Endothelial cell of umbilical vein (primary cell): ENCODE measurements at regions not wholly inside any gene's neighbourhood (a gene's known extent, or its start where the extent isn't known, plus 50 kb on each side); places are given as distances from the start of the nearest gene placed in this dataset.

Experiments used
- BruUV-seq: library from RNA; stranded (reverse); fragments of 400-500 nt; replicated peaks from 2 replicates; lab custom pipeline; 2021; lab: Mats Ljungman, UMichigan
- CTCF ChIA-PET: fragments of 300-600, 350-600 bp; sonication (Branson Sonifier 250); formaldehyde crosslinking; loops from one replicate; lab custom pipeline; 2021; ENCODE audit warnings: antibody characterized with exemption, inconsistent platforms; lab: Charles Lee
- POLR2A ChIA-PET: fragments of 300-600, 350-600 bp; sonication (Branson Sonifier 250); formaldehyde crosslinking; loops from one replicate; lab custom pipeline; 2021; ENCODE audit warnings: antibody characterized with exemption, inconsistent platforms; lab: Charles Lee
- DNase-seq: peaks from one replicate; pipeline ENCODE4 v3.0.0-alpha.2; 2011; ENCODE audit warnings: low read depth, low spot score
- FAIRE-seq: peaks from 2 replicates; lab custom pipeline; 2011; peaks lifted over from hg19 to GRCh38; lab: Jason Lieb, UNC
- H2AFZ ChIP-seq: 2 replicates; pipeline ENCODE4 v1.6.0; 2012; ENCODE audit warnings: low read depth, low read length, control low read depth, inconsistent platforms
- H3K27ac ChIP-seq: 2 replicates; pipeline ENCODE4 v1.5.1; 2011; ENCODE audit warnings: low read depth, mild to moderate bottlenecking, control low read depth, low read length, moderate library complexity; ENCODE audit not compliant: insufficient read depth
- H3K27me3 ChIP-seq, 2 experiments: 2 replicates each; pipeline versions ENCODE4 v1.6.0 to v1.6.1; 2011; ENCODE audit warnings: low read length in 2 of 2, mixed read lengths in 1 of 2; ENCODE audit not compliant: control insufficient read depth in 2 of 2, insufficient read depth in 2 of 2
- H3K36me3 ChIP-seq, 2 experiments: 2 replicates in 1 of 2; 3 replicates in 1 of 2; pipeline ENCODE4 v1.5.1; 2011; ENCODE audit warnings: low read length in 2 of 2, mild to moderate bottlenecking in 1 of 2, moderate library complexity in 1 of 2; ENCODE audit not compliant: control insufficient read depth in 2 of 2, insufficient read depth in 2 of 2; ENCODE audit errors: extremely low read depth in 1 of 2
- H3K4me1 ChIP-seq: 3 replicates; pipeline ENCODE4 v1.5.1; 2011; ENCODE audit warnings: mild to moderate bottlenecking, low read length; ENCODE audit not compliant: control insufficient read depth, insufficient read depth; ENCODE audit errors: extremely low read depth
- H3K4me2 ChIP-seq: 2 replicates; pipeline ENCODE4 v1.6.1; 2011; ENCODE audit warnings: low read length, control low read depth, mixed read lengths; ENCODE audit not compliant: insufficient read depth
- H3K4me3 ChIP-seq, 3 experiments: fragments of 200-600 bp in 1 of 3; sonication (generic), shearing (Covaris generic) in 1 of 3; replicated peaks in 1 of 3; 2 replicates each; pipeline ENCODE4 v1.5.1; 2011 to 2016; ENCODE audit warnings: control low read depth in 3 of 3, low read length in 3 of 3, mild to moderate bottlenecking in 2 of 3, inconsistent platforms in 1 of 3, low read depth in 1 of 3, moderate library complexity in 1 of 3; ENCODE audit not compliant: insufficient read depth in 1 of 3
- H3K79me2 ChIP-seq: 2 replicates; pipeline ENCODE4 v1.6.0; 2012; ENCODE audit warnings: low read length, inconsistent platforms; ENCODE audit not compliant: control insufficient read depth, insufficient read depth
- H3K9ac ChIP-seq: replicated peaks from 2 replicates; pipeline ENCODE3; 2011; ENCODE audit warnings: low read length, control low read depth; ENCODE audit not compliant: insufficient read depth; ENCODE audit errors: extremely low read depth
- H3K9me1 ChIP-seq: replicated peaks from 3 replicates; pipeline ENCODE4 v1.6.0; 2011; ENCODE audit warnings: mild to moderate bottlenecking, low read length; ENCODE audit not compliant: control insufficient read depth, insufficient read depth; ENCODE audit errors: extremely low read depth
- H3K9me3 ChIP-seq: replicated peaks from 2 replicates; pipeline ENCODE4 v1.5.1; 2012; ENCODE audit warnings: low read length, inconsistent platforms; ENCODE audit not compliant: control insufficient read depth, insufficient read depth
- H4K20me1 ChIP-seq: replicated peaks from 2 replicates; pipeline ENCODE3; 2011; ENCODE audit warnings: mild to moderate bottlenecking, low read length; ENCODE audit not compliant: control insufficient read depth, insufficient read depth; ENCODE audit errors: extremely low read depth
- CTCF ChIP-seq, 2 donors: IDR thresholded peaks; 1 replicate in 1 of 2; 2 replicates in 1 of 2; pipeline ENCODE4 v1.5.1; 2011; ENCODE audit warnings: low read length in 2 of 2, mild to moderate bottlenecking in 2 of 2, moderate library complexity in 2 of 2, control low read depth in 1 of 2, inconsistent platforms in 1 of 2, low read depth in 1 of 2; ENCODE audit not compliant: insufficient read depth in 1 of 2; ENCODE audit errors: extremely low read depth in 1 of 2
- EZH2 ChIP-seq: IDR thresholded peaks from 2 replicates; pipeline ENCODE4 v1.6.1; 2012; ENCODE audit warnings: borderline replicate concordance, low read depth, mild to moderate bottlenecking, moderate library complexity, low read length, inconsistent platforms; ENCODE audit not compliant: severe bottlenecking
- FOS ChIP-seq: IDR thresholded peaks from 2 replicates; pipeline ENCODE4 v1.6.1; 2011; ENCODE audit warnings: mild to moderate bottlenecking, low read length, moderate library complexity, borderline replicate concordance; ENCODE audit not compliant: insufficient read depth
- GATA2 ChIP-seq: IDR thresholded peaks from 2 replicates; pipeline ENCODE4 v1.7.0; 2011; ENCODE audit warnings: low read depth, mild to moderate bottlenecking, moderate library complexity, mixed read lengths, low read length; ENCODE audit not compliant: insufficient read length, insufficient read depth
- JUN ChIP-seq: IDR thresholded peaks from 2 replicates; pipeline ENCODE4 v1.6.1; 2011; ENCODE audit warnings: borderline replicate concordance, low read depth; ENCODE audit not compliant: insufficient read length, insufficient read depth
- MAX ChIP-seq: IDR thresholded peaks from 2 replicates; pipeline ENCODE4 v1.6.1; 2011; ENCODE audit not compliant: insufficient read depth, insufficient read length
- MYC ChIP-seq: IDR thresholded peaks from one replicate; pipeline ENCODE4 v1.6.1; 2011; ENCODE audit warnings: mild to moderate bottlenecking, low read depth, low read length
- POLR2A ChIP-seq: IDR thresholded peaks from 2 replicates; pipeline ENCODE4 v1.6.1; 2012; ENCODE audit warnings: low read depth, mild to moderate bottlenecking, control low read depth, low read length
- POLR2AphosphoS5 ChIP-seq: IDR thresholded peaks from 2 replicates; pipeline ENCODE4 v1.6.1; 2012; ENCODE audit warnings: low read depth, mild to moderate bottlenecking, control low read depth, low read length, moderate library complexity; ENCODE audit not compliant: insufficient read depth
- dilution Hi-C: fragments of 300-500 bp; cut with MboI; formaldehyde crosslinking; loops from one replicate; pipeline ENCODE4 v1.15.0; 2019; ENCODE audit warnings: low sequenced_read_pairs; ENCODE audit not compliant: extremely low pct_ligation_motif_present
- intact Hi-C: fragments of 100-400 bp; cut with micrococcal nuclease; formaldehyde crosslinking; loops from one replicate; pipeline ENCODE4 v1.10.0; 2022

DNA sequence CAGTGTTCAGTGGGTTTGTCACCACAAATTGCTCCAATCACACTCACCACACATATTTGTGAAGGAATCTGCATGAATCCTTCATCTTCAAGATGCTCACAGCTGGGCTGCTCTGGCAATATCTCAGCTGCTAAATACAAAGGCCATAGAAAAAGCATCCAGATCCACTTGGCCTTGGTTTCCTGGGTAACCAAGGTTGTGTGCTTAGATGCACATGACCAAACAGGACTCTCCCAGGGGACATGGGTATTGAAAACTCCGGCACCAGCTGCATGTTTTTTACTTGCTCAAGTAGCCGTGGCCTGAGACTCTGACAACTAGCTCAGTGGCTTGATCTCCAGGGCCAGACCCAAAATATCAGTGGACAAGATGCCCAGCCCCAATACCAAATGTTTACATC is 131.3 kb downstream of the CBLN1 start:
- TF ChIP-seq POLR2AphosphoS5 (no peak), EZH2 (no peak), MAX (no peak), MYC (no peak), FOS (no peak), POLR2A (no peak), CTCF (IDR thresholded peaks at IDR 0.05; ENCODE audit: extremely low read depth in 1 of 2, insufficient read depth in 1 of 2, low read depth in 1 of 2, low read length in 2 of 2) (no peak), GATA2 (no peak), JUN (no peak)
- no TSS peak for BruUV-seq
- Histone ChIP-seq H3K4me3 (no peak overlapping the region), H3K79me2 (no peaks in the 10 kb centered on the region), H4K20me1 (no peaks in the 10 kb centered on the region), H3K9ac (no peak overlapping the region), H3K27ac (no peak overlapping the region), H3K36me3 (no peaks in the 10 kb centered on the region), H3K4me2 (no peak overlapping the region), H3K9me1 (no peaks in the 10 kb centered on the region), H3K9me3 (peaks cover 5% of the 10 kb centered on the region), H3K4me1 (no peaks in the 10 kb centered on the region), H2AFZ (no peak overlapping the region), H3K27me3 (no peaks in the 10 kb centered on the region)
- dilution Hi-C loops, result no loop called here
- no peak for DNase-seq
- intact Hi-C loops, result no loop called here
- ChIA-PET POLR2A (no interaction called here), CTCF (no interaction called here)
- no peak for FAIRE-seq
